Stimulated activated naive CD8-positive, alpha-beta T cell treated with anti-CD3 and anti-CD28 coated beads, Interleukin-15, Interleukin-2, amounts not matched to agents 100 U/mL and 50 U/mL, for 24 hours (primary cell): ENCODE measurements at regions not wholly inside any gene's neighbourhood (a gene's known extent, or its start where the extent isn't known, plus 50 kb on each side); places are given as distances from the start of the nearest gene placed in this dataset.
A peak's percentile ranks its signal among the peaks of the same experiment; 100 is the strongest.

Experiments
- ATAC-seq: fragments of 150-1000 bp; cut with Tn5 transposase; one replicate; pipeline ENCODE4 v1.10.0; 2021
- DNase-seq: peaks from one replicate; pipeline ENCODE4 v3.0.0; 2021

GRCh38 chr21:35696644-35697043 is 363.7 kb downstream of the SETD4 start:
- DNase-seq (no peak), ATAC-seq (no peak)

- DNase-seq (no peak), ATAC-seq (no peak)
Measured at GRCh38 chr21:35692311-35692710, 368.0 kb downstream of the SETD4 start.

GRCh38 chr21:35690436-35690835 is 369.9 kb downstream of the SETD4 start:
- ATAC-seq (no peak), DNase-seq (no peak)

GRCh38 chr21:35686156-35686555 is 374.2 kb downstream of the SETD4 start:
- DNase-seq (no peak), ATAC-seq (no peak)

- no peak for ATAC-seq
- DNase-seq, result no peak
Measured at GRCh38 chr21:35683664-35684304, 376.5 kb downstream of the SETD4 start.

- ATAC-seq (no peak), DNase-seq (no peak)
Measured at GRCh38 chr21:35682904-35683549, 377.3 kb downstream of the SETD4 start.

GRCh38 chr21:35681946-35682345 is 378.4 kb downstream of the SETD4 start:
- DNase-seq, result no peak
- no peak for ATAC-seq

GRCh38 chr21:35679076-35679475 is 381.2 kb downstream of the SETD4 start:
- ATAC-seq (no peak), DNase-seq (no peak)

GRCh38 chr21:35678393-35678792 is 381.9 kb downstream of the SETD4 start:
- no peak for ATAC-seq
- no peak for DNase-seq

- DNase-seq (no peak), ATAC-seq (no peak)
Measured at GRCh38 chr21:35677298-35677841, 383.0 kb downstream of the SETD4 start.

- DNase-seq (no peak), ATAC-seq (no peak)
Measured at GRCh38 chr21:35674895-35675470, 385.3 kb downstream of the SETD4 start.

- ATAC-seq (no peak), DNase-seq (no peak)
Measured at GRCh38 chr21:35674091-35674671, 386.1 kb downstream of the SETD4 start.

GRCh38 chr21:35672313-35672712 is 388.0 kb downstream of the SETD4 start:
- no peak for ATAC-seq
- no peak for DNase-seq

GRCh38 chr21:35664683-35665082 is 395.6 kb downstream of the SETD4 start:
- ATAC-seq (peak; percentile 46), DNase-seq (no peak)

- ATAC-seq, result no peak
- no peak for DNase-seq
Measured at GRCh38 chr21:35663856-35664606, 396.3 kb downstream of the SETD4 start.

GRCh38 chr21:35658242-35658641 is 402.1 kb downstream of the SETD4 start:
- no peak for ATAC-seq
- DNase-seq, result no peak

- ATAC-seq, result no peak
- DNase-seq, result no peak
Measured at GRCh38 chr21:35652872-35653271, 407.5 kb downstream of the SETD4 start.

- no peak for DNase-seq
- no peak for ATAC-seq
Measured at GRCh38 chr21:35652196-35652595, 408.1 kb downstream of the SETD4 start.

- no peak for ATAC-seq
Measured at GRCh38 chr21:35651196-35651595, 409.1 kb downstream of the SETD4 start.

GRCh38 chr21:35649186-35649585 is 411.1 kb downstream of the SETD4 start:
- ATAC-seq (no peak), DNase-seq (no peak)

More at GRCh38 chr21:35651196-35651595, 409.1 kb downstream of the SETD4 start:
- no peak for DNase-seq

- DNase-seq (no peak), ATAC-seq (no peak)
Measured at GRCh38 chr21:35648512-35648911, 411.8 kb downstream of the SETD4 start.

- ATAC-seq, result no peak
- no peak for DNase-seq
Measured at GRCh38 chr21:35646606-35647005, 413.7 kb downstream of the SETD4 start.
